ENCODE measurements at regions not wholly inside any gene's neighbourhood (a gene's known extent, or its start where the extent isn't known, plus 50 kb on each side); places are given as distances from the start of the nearest gene placed in this dataset.
A peak's percentile ranks its signal among the peaks of the same experiment; 100 is the strongest.

DNA sequence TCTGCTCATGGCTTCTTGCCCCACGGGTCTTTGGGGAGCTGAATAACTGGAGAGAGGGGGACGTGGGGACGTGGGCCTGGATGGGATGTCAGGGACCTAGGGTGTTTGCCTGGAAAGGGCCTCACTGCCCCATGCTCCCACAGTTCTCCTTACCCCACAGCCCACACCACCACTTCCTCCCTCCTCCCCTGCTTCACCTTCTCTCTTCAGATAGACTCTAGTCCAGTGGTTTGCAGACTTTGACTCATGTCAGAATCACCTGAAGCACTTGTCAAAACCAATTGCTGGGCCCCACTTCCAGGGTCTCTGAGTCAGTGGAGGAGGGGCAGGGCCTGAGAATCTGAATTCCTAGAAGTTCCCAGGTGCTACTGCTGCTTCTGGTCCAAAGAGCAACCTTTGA lies 327.4 kb downstream of the RPS24 start:
- DNase-seq (ENCODE audit: low read depth), result no peak
- H3K9ac ChIP-seq (ENCODE audit: low read length), result no peak overlapping the region
- H3K4me1 ChIP-seq (ENCODE audit: control insufficient read depth, insufficient read depth, low read length), result no peaks in the 10 kb centered on the region
- H3K27me3 ChIP-seq (replicated peaks; ENCODE audit: control insufficient read depth, insufficient read depth, low read length), result no peaks in the 10 kb centered on the region
- H3K36me3 ChIP-seq (ENCODE audit: control insufficient read depth, insufficient read depth, low read length, severe bottlenecking), result no peaks in the 10 kb centered on the region
- H3K9me3 ChIP-seq (ENCODE audit: control insufficient read depth, low read length), result no peaks in the 10 kb centered on the region
- no peak overlapping the region for H3K4me3 ChIP-seq (ENCODE audit: low read length)

DNA sequence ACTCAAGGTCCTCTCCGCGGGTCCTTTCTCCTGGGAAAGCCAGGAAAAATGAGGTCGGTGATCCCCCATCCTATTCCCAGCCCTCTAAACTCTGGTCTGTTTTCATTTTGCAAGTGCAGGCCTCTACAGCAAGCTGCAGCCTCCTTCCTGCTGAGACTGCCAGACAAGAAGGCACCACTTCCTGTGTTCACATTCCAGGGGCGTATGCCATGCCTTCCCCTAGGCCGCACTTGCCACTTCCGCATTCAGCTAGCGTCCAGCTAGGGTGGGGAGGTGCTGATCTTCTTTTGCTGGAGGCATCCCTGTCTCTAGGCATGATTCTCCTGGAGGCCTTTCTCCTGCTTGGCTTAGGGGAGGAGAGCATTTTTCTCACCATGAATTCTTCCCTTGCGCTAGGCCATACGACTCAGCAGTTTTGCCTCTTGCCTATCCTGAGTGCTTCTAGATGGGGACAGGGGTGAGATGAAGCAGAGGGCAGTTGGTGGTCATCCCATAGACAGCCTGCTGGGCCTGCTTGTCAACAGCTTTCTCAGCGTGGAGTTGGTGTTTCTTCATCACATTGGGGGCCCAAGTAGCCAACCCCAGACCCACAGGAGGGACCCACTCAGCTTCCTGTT lies 328.9 kb downstream of the RPS24 start:
- no peak overlapping the region for H3K9ac ChIP-seq (ENCODE audit: low read length)
- no peaks in the 10 kb centered on the region for H3K36me3 ChIP-seq (ENCODE audit: control insufficient read depth, insufficient read depth, low read length, severe bottlenecking)
- H3K4me1 ChIP-seq (ENCODE audit: control insufficient read depth, insufficient read depth, low read length), result no peaks in the 10 kb centered on the region
- H3K27me3 ChIP-seq (replicated peaks; ENCODE audit: control insufficient read depth, insufficient read depth, low read length), result no peaks in the 10 kb centered on the region
- no peak overlapping the region for H3K4me3 ChIP-seq (ENCODE audit: low read length)
- DNase-seq (ENCODE audit: low read depth), result no peak
- H3K9me3 ChIP-seq (ENCODE audit: control insufficient read depth, low read length), result no peaks in the 10 kb centered on the region

DNA sequence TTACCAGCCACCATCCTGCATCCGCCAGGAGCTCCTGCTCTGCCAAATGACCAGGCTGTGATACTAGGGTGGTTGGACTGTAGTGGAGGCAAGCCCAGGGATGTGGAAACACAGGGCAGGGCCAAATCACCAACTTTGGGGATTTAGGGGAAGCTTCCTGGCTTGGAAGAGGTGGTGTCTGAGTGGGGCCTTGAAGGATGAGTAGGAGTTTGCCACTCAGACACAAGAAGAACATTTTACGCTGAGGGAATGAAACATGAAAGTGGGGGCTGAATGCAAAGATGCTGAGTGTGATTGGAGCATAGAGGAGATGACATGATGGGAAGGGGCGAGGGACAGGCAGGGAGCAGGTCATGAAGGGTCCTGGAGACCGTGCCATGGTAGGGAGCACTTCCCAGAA lies 329.5 kb downstream of the RPS24 start:
- no peak for DNase-seq (ENCODE audit: low read depth)
- H3K36me3 ChIP-seq (ENCODE audit: control insufficient read depth, insufficient read depth, low read length, severe bottlenecking), result no peaks in the 10 kb centered on the region
- H3K9me3 ChIP-seq (ENCODE audit: control insufficient read depth, low read length), result no peaks in the 10 kb centered on the region
- no peaks in the 10 kb centered on the region for H3K27me3 ChIP-seq (replicated peaks; ENCODE audit: control insufficient read depth, insufficient read depth, low read length)
- no peak overlapping the region for H3K9ac ChIP-seq (ENCODE audit: low read length)
- no peak overlapping the region for H3K4me3 ChIP-seq (ENCODE audit: low read length)
- no peaks in the 10 kb centered on the region for H3K4me1 ChIP-seq (ENCODE audit: control insufficient read depth, insufficient read depth, low read length)

DNA sequence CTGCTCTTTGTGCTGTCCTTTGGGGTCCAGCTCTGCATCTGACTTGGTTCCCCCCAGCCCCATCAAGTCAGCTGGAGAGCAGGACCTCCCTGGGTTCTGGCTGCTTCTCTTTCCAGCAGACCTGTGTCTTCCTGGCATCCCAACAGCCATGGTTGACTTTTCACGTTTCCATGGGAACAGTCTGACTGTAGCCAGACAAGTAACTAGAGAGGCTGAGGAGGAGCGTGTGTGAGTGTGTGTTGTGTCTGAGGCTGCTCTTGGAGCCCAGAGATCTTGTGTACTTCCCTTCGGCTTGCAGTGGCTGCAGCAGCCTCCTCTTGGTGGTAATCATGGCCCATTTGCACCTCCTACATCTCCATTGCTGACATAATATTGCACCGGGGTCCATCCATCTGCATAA lies 332.0 kb downstream of the RPS24 start:
- H3K27me3 ChIP-seq (replicated peaks; ENCODE audit: control insufficient read depth, insufficient read depth, low read length), result no peaks in the 10 kb centered on the region
- H3K9ac ChIP-seq (ENCODE audit: low read length), result no peak overlapping the region
- no peaks in the 10 kb centered on the region for H3K4me1 ChIP-seq (ENCODE audit: control insufficient read depth, insufficient read depth, low read length)
- H3K9me3 ChIP-seq (ENCODE audit: control insufficient read depth, low read length), result no peaks in the 10 kb centered on the region
- no peak for DNase-seq (ENCODE audit: low read depth)
- H3K4me3 ChIP-seq (ENCODE audit: low read length), result no peak overlapping the region
- no peaks in the 10 kb centered on the region for H3K36me3 ChIP-seq (ENCODE audit: control insufficient read depth, insufficient read depth, low read length, severe bottlenecking)

DNA sequence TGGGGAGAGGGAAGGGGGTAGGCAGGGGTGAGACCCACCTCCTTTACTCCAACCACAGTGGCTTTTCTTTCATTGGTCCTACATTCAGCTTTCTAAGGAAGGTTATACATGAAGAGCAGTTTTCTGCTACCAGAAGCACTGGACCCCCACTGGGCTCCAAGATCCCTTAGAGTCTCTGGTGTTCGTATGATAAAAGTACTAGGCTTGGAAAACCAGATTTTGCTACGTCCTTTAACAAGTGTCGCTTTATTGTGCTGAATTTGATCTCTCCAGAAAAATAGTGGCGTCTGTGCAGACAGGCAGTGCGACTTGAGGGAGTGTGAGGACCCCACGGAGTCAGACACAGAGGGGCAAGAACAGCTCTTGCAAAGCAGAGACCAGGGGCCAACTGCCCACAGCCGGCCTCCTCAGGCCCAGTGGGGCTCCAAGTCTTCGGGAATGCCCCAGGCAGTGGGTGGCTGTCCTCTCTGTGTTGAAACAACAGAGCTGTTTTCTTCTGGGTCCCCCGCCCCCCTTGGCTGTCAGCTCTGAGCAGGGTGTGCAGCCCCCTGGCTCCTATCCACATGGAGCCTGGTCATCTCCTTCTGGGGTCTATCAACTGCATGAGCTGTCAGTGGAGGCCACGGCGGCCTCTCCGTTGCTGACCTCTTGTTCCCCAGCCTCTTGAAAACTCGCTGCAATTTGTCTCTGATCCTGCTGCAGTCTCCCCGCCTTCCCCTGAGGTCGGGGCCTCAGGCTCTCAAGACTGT lies 333.2 kb downstream of the RPS24 start:
- H3K4me3 ChIP-seq (ENCODE audit: low read length), result no peak overlapping the region
- H3K9me3 ChIP-seq (ENCODE audit: control insufficient read depth, low read length), result no peaks in the 10 kb centered on the region
- H3K36me3 ChIP-seq (ENCODE audit: control insufficient read depth, insufficient read depth, low read length, severe bottlenecking), result no peaks in the 10 kb centered on the region
- H3K4me1 ChIP-seq (ENCODE audit: control insufficient read depth, insufficient read depth, low read length), result no peaks in the 10 kb centered on the region
- DNase-seq (ENCODE audit: low read depth), result no peak
- no peak overlapping the region for H3K9ac ChIP-seq (ENCODE audit: low read length)
- H3K27me3 ChIP-seq (replicated peaks; ENCODE audit: control insufficient read depth, insufficient read depth, low read length), result peaks cover 2% of the 10 kb centered on the region

DNA sequence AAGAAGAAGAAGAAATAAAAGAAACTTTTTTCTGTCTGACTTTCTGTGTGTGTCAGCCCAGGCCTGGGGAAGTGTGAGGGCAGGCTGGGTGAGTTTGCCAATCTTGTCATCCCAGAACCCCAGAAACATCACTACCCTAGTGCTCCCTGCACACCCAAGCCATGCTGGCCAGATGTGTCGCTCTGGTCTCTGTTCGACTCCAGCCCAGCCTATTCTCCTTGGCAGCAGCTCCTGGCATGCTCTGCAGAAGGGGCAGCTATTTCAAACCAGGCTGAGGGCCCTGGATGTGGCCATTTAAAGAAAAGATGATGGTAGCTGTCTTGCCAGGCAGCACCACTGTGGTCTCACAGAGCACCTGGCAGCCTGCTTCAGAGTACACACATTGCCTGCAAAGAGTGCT lies 334.1 kb downstream of the RPS24 start:
- H3K36me3 ChIP-seq (ENCODE audit: control insufficient read depth, insufficient read depth, low read length, severe bottlenecking), result no peaks in the 10 kb centered on the region
- no peak overlapping the region for H3K9ac ChIP-seq (ENCODE audit: low read length)
- H3K4me3 ChIP-seq (ENCODE audit: low read length), result no peak overlapping the region
- no peaks in the 10 kb centered on the region for H3K9me3 ChIP-seq (ENCODE audit: control insufficient read depth, low read length)
- H3K4me1 ChIP-seq (ENCODE audit: control insufficient read depth, insufficient read depth, low read length), result no peaks in the 10 kb centered on the region
- peaks cover 3% of the 10 kb centered on the region for H3K27me3 ChIP-seq (replicated peaks; ENCODE audit: control insufficient read depth, insufficient read depth, low read length)
- no peak for DNase-seq (ENCODE audit: low read depth)

DNA sequence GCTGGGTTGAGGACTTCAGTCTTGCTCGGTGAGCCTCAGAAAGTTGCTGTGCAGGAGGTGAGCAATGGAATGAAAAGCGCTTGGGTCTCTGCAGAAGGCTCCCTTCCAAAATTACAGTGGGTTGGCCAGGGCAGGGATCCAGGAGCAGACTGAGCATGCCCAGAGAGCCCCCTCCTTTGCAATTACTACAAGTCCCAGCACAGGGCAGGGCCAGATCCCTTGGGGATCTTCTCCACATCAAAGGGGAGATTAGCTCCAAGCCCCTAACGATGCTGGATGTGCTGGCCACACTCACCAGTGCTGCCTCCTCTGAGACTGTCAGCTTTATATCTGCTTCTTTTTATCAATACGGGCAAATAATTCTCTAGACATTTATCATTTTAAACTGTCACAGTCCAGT lies 337.5 kb downstream of the RPS24 start:
- DNase-seq (ENCODE audit: low read depth), result no peak

DNA sequence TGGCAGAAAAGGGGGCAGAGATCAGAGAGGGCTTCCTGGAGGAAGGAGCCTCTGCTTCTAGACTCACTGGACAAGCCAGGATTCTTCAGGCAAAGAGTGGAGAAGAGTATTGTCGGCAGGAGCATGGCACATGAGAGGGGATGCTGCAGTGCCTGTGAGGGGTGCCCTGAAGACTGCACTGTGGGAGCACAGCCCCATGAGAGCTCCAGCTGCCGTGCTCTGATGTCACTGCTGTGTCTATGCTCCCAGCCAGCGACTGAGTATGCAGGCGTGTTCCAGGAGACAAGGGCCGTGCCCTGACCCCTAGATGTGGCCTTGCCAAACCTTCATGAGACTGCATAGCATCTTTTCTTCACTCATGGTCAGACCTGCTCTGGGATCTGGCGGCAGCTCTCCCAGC lies 339.1 kb downstream of the RPS24 start:
- H3K36me3 ChIP-seq (ENCODE audit: control insufficient read depth, insufficient read depth, low read length, severe bottlenecking), result no peaks in the 10 kb centered on the region
- no peak overlapping the region for H3K4me3 ChIP-seq (ENCODE audit: low read length)
- no peak overlapping the region for H3K9ac ChIP-seq (ENCODE audit: low read length)
- peaks cover 3% of the 10 kb centered on the region for H3K27me3 ChIP-seq (replicated peaks; ENCODE audit: control insufficient read depth, insufficient read depth, low read length)
- no peaks in the 10 kb centered on the region for H3K4me1 ChIP-seq (ENCODE audit: control insufficient read depth, insufficient read depth, low read length)
- no peak for DNase-seq (ENCODE audit: low read depth)
- no peaks in the 10 kb centered on the region for H3K9me3 ChIP-seq (ENCODE audit: control insufficient read depth, low read length)

More for the DNA sequence above, 337.5 kb downstream of the RPS24 start:
- no peak overlapping the region for H3K9ac ChIP-seq (ENCODE audit: low read length)
- H3K4me1 ChIP-seq (ENCODE audit: control insufficient read depth, insufficient read depth, low read length), result no peaks in the 10 kb centered on the region
- H3K4me3 ChIP-seq (ENCODE audit: low read length), result no peak overlapping the region
- no peaks in the 10 kb centered on the region for H3K36me3 ChIP-seq (ENCODE audit: control insufficient read depth, insufficient read depth, low read length, severe bottlenecking)
- no peaks in the 10 kb centered on the region for H3K9me3 ChIP-seq (ENCODE audit: control insufficient read depth, low read length)
- peaks cover 3% of the 10 kb centered on the region for H3K27me3 ChIP-seq (replicated peaks; ENCODE audit: control insufficient read depth, insufficient read depth, low read length)

DNA sequence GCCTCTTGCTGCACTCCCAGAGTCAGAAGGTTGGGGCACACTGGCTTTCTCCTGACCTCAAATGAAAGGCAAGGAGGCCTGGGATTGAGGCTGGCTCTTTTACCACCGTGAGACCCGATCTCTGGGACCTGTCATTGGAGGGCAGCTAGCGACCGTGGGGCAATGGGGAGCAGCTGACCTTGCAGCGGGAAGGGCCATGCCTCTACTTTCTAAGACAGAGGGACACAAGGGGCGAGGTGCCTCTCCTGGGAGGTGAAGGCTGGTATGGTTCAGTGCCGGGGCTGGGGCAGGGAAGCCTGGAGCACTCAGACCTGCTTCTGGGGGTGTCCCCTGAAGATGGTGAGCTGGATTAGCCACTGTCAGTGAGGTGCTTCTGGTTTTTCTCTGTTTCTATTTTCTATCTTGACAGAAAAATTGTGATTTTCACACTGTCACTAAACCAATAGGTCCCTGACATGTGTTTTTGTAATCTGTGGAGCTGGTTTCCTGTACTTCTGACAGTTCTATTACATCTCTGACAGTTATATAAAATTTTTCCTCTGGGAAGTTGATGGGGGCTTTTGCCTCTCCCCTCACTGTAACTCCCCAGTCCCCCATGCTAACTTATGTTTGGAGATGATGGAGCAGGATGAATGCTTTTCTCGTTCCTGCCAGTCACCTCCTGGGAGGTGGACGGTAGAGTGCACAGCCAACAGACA lies 340.8 kb downstream of the RPS24 start:
- no peak overlapping the region for H3K9ac ChIP-seq (ENCODE audit: low read length)

DNA sequence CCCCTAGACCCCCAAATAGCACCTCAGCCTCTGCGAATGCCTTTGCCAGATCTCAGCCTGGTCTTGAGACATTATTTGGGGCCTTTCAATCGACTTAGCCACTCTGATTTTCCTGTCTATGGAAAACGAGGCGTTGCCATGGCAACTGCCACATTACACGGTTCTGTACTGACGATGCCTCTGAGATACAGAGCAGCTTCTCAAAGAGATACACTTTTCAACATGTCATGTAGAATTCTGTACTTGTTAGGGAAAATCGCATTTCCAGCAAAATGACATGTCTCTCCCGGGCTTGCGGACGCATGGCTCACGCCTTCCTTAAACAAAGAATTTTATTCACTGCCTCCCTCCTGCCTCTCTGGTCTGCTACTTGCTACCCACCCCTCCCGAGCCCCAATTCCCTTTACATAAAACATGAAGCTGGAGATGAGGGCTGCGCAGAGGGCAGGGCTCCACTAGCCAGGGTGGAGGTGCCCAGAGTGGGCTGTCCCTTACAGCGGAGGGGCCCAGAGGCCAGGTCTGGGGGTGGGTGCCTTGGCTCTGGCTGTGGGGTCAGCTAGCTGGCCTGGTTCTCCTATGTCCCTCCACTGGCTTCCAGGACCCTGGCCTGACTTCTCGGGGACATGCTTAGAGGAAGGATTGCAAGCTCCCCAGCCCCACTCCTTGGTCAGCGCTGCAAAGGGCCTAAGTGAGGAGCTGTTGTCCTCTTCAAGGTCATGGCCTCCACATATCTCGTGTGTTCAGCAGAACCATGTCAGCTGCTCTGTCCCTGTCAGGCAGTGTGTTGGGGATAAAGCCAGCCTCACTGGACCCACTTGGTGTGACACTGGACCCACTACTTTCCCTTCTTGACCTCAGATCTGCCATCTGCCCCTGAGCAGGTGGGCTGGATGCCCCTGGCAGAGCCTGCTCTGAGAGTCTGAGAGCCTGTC lies 342.5 kb downstream of the RPS24 start:
- Histone ChIP-seq H3K9me3 (ENCODE audit: control insufficient read depth, low read length) (peaks cover 11% of the 10 kb centered on the region), H3K27me3 (replicated peaks; ENCODE audit: control insufficient read depth, insufficient read depth, low read length) (peaks cover 3% of the 10 kb centered on the region), H3K4me1 (ENCODE audit: control insufficient read depth, insufficient read depth, low read length) (no peaks in the 10 kb centered on the region), H3K9ac (ENCODE audit: low read length) (no peak overlapping the region), H3K36me3 (ENCODE audit: control insufficient read depth, insufficient read depth, low read length, severe bottlenecking) (no peaks in the 10 kb centered on the region), H3K4me3 (ENCODE audit: low read length) (no peak overlapping the region)
- no peak for DNase-seq (ENCODE audit: low read depth)

More for the DNA sequence above, 340.8 kb downstream of the RPS24 start:
- H3K4me1 ChIP-seq (ENCODE audit: control insufficient read depth, insufficient read depth, low read length), result no peaks in the 10 kb centered on the region
- peaks cover 3% of the 10 kb centered on the region for H3K27me3 ChIP-seq (replicated peaks; ENCODE audit: control insufficient read depth, insufficient read depth, low read length)
- no peak overlapping the region for H3K4me3 ChIP-seq (ENCODE audit: low read length)
- H3K36me3 ChIP-seq (ENCODE audit: control insufficient read depth, insufficient read depth, low read length, severe bottlenecking), result no peaks in the 10 kb centered on the region
- H3K9me3 ChIP-seq (ENCODE audit: control insufficient read depth, low read length), result peaks cover 8% of the 10 kb centered on the region
- no peak for DNase-seq (ENCODE audit: low read depth)

DNA sequence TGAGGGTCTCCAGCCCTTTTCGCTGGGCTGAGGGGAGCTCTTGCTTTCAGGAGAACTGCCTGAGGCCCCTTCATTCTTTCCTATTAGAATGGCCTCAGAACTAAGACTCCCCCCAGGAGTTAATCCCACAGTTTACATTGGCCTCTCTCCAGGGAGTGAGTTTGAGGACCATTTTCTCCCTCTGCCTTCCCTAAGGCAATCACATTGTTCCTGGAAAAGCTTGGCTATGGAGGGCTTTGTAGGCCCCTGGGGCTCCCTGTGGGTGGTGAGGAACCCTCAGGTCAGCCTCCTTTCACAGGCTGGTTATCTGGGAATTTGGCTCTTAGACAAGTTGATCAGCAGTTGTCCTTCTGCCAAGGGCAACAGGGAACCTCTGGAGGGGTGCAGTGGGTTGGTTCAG lies 343.7 kb downstream of the RPS24 start:
- no peak overlapping the region for H3K4me3 ChIP-seq (ENCODE audit: low read length)
- H3K36me3 ChIP-seq (ENCODE audit: control insufficient read depth, insufficient read depth, low read length, severe bottlenecking), result no peaks in the 10 kb centered on the region
- no peak overlapping the region for H3K9ac ChIP-seq (ENCODE audit: low read length)
- no peaks in the 10 kb centered on the region for H3K27me3 ChIP-seq (replicated peaks; ENCODE audit: control insufficient read depth, insufficient read depth, low read length)
- H3K9me3 ChIP-seq (ENCODE audit: control insufficient read depth, low read length), result peaks cover 11% of the 10 kb centered on the region
- no peaks in the 10 kb centered on the region for H3K4me1 ChIP-seq (ENCODE audit: control insufficient read depth, insufficient read depth, low read length)
- DNase-seq (ENCODE audit: low read depth), result peak; percentile 5
